Ectodermal cell (in vitro differentiated cells): ENCODE measurements at regions not wholly inside any gene's neighbourhood (a gene's known extent, or its start where the extent isn't known, plus 50 kb on each side); places are given as distances from the start of the nearest gene placed in this dataset.

Experiments
- H3K27ac ChIP-seq: 2 replicates; pipeline ENCODE4 v1.7.0; 2013; ENCODE audit warnings: mild to moderate bottlenecking, low read depth, low read length; ENCODE audit not compliant: insufficient read depth, poor library complexity, severe bottlenecking
- H3K27me3 ChIP-seq: 2 replicates; pipeline ENCODE4 v1.7.0; 2013; ENCODE audit warnings: mild to moderate bottlenecking, low read length; ENCODE audit not compliant: insufficient read depth, control insufficient read depth, poor library complexity, severe bottlenecking
- H3K36me3 ChIP-seq: one replicate; pipeline ENCODE4 v1.7.0; 2013; ENCODE audit warnings: low read length; ENCODE audit not compliant: control insufficient read depth, insufficient read depth
- H3K4me1 ChIP-seq: one replicate; pipeline ENCODE4 v1.7.0; 2013; ENCODE audit warnings: low read length; ENCODE audit not compliant: control insufficient read depth, insufficient read depth
- H3K4me3 ChIP-seq: 2 replicates; pipeline ENCODE4 v1.7.0; 2013; ENCODE audit warnings: low read depth, low read length, control low read depth; ENCODE audit not compliant: insufficient read depth
- H3K9me3 ChIP-seq: 2 replicates; pipeline ENCODE4 v1.7.0; 2013; ENCODE audit warnings: mild to moderate bottlenecking, low read length, moderate library complexity; ENCODE audit not compliant: control insufficient read depth
- WGBS, 2 experiments: methylation state at CpG; one replicate each; pipeline ENCODE4 v1.1.7; 2013; ENCODE audit warnings: missing lambda C conversion rate in 2 of 2; 5-methylcytosine and 5-hydroxymethylcytosine counted together

DNA sequence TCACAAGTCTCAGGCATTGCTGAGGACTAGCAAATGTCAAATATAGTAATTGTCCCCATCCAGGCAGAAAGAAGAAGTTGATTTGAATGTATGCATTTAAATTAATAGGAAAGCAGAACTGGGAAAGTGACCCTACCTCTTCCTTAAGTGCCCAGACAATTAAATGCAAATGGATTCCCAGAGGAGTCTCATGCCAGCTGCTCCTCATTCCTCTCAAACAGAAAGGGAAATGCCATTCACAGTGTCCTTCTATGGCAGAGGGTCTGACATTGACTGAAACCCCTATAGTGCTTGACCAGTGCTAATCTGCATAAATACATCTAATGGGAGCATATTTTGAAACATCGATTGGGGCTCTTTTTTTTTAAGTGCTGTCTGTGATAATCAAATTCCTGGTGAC is 292.4 kb upstream of the SEL1L start:
- Histone ChIP-seq H3K9me3 (peaks cover 4% of the 10 kb centered on the region), H3K4me3 (no peak overlapping the region), H3K4me1 (no peaks in the 10 kb centered on the region), H3K27ac (no peak overlapping the region), H3K27me3 (no peaks in the 10 kb centered on the region), H3K36me3 (no peaks in the 10 kb centered on the region)
- 83 to 92% methylated on average over 1 of the region's 1 CpG for WGBS, 2 experiments

DNA sequence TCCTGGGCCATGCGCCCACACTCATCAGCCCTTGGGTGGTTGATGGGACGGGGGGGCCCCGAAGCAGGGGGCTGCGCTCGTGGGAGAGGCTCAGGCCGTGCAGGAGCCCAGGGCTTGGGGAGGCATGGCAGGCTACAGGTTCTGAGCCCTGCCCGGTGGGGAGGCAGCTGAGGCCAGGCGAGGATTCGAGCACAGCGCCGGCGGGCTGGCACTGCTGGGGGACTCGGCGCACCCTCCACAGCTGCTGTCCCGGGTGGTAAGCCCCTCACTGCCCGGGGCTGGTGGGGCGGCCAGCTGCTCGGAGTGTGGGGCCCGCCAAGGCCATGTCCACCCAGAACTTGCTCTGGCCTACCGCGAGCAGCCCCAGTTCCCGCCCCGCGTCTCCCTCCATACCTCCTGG is 295.8 kb upstream of the SEL1L start:
- 97% methylated on average over 24 of the region's 24 CpGs for WGBS, 2 experiments
- H3K36me3 ChIP-seq: no peaks in the 10 kb centered on the region
- no peak overlapping the region for H3K4me3 ChIP-seq
- H3K4me1 ChIP-seq: no peaks in the 10 kb centered on the region
- H3K9me3 ChIP-seq: no peaks in the 10 kb centered on the region
- H3K27me3 ChIP-seq: no peaks in the 10 kb centered on the region
- H3K27ac ChIP-seq: no peak overlapping the region

DNA sequence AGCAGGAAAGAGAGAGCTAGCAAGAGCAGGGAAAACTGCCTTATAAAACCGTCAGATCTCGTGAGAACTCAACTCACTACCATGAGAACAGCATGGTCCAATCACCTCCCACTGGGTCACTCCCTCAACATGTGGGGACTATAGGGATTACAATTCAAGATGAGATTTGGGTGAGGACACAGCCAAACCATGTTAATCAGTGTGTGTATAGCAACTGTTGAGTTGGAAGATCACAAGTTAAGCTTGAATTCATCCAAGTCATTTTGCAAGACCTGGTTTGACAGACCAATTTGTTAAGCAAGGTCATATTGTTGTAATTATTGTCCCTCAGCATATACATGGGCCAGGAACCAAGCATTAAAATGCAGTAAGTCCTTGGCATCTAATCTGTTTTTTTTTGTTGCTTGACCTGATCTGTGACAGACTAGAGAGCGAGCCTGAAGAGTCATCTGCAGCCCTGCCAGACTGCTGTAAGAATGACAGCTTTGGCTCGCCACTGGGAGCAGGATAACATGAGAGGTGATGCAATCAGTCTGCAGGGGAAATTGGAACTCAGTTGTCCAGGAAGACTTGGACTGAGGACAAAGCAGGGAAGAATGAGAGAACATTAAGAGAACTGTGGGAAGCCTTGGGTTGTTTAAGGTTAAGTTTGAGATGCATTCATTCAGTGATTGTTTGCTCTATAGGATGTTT is 297.6 kb upstream of the SEL1L start:
- WGBS, 2 experiments: 88% methylated on average over 4 of the region's 4 CpGs
- Histone ChIP-seq H3K4me3 (no peak overlapping the region), H3K27me3 (no peaks in the 10 kb centered on the region), H3K27ac (no peak overlapping the region), H3K4me1 (no peaks in the 10 kb centered on the region), H3K9me3 (no peaks in the 10 kb centered on the region), H3K36me3 (no peaks in the 10 kb centered on the region)

DNA sequence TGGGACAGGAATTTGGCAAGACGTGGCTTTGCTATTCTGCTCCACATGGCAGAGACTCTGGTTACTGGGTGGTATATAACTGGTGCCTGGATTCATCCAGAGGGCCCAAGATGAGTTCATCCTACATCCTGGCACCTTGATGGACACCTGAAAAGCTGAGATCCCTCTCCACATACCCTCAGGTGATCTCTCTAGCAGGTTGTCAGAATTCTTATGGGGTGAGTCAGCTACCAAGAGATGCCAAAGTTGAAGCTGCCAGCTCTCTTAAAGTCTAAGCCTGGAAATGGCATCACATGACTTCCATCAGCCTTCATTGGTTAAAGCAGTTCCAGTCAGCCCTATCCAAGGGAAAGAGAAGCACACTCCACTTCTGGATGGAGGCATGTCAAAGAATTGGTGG is 300.7 kb upstream of the SEL1L start:
- no peaks in the 10 kb centered on the region for H3K27me3 ChIP-seq
- H3K4me3 ChIP-seq: no peak overlapping the region
- no peaks in the 10 kb centered on the region for H3K4me1 ChIP-seq
- WGBS, 2 experiments: 90 to 100% methylated on average over 1 of the region's 1 CpG
- no peak overlapping the region for H3K27ac ChIP-seq
- no peaks in the 10 kb centered on the region for H3K36me3 ChIP-seq
- no peaks in the 10 kb centered on the region for H3K9me3 ChIP-seq

DNA sequence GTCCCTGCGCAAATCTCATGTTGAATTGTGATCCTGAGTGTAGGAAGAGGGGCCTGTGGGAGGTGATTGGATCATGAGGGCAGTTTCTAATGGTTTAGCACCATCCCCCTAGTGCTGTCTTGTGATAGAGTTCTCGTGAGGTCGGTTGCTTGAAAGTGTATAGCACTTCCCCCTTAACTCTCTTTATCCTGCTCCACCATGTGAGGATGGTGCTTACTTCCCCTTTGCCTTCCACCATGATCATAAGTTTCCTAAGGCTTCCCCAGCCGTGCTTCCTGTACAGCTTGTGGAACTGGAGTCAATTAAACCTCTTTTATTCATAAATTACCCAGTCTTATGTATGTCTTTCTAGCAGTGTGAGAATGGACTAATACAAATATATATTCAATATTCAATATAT is 303.7 kb upstream of the SEL1L start:
- H3K36me3 ChIP-seq: no peaks in the 10 kb centered on the region
- no peaks in the 10 kb centered on the region for H3K4me1 ChIP-seq
- H3K27me3 ChIP-seq: no peaks in the 10 kb centered on the region
- WGBS, 2 experiments: 93 to 95% methylated on average over 4 of the region's 4 CpGs
- no peak overlapping the region for H3K4me3 ChIP-seq
- H3K27ac ChIP-seq: no peak overlapping the region
- no peaks in the 10 kb centered on the region for H3K9me3 ChIP-seq

DNA sequence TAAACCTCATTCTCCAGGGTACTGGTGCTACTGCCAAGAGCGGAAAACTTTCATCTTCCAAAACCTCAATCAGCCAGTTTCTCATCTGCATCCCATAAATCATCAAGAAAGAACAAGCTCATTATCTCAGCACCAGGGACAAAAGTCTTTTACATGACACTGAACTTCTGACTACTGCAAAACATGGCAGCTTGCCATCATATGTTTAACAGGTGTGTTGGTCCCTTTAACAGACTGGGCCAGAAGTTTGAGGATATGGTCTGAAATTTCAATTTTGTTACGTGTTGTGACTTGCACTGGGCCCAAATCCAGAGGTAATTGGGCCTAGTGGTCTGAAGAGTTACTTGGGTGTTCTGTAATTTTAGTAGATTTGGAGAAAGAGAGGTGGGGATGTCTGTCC is 305.4 kb upstream of the SEL1L start:
- no peaks in the 10 kb centered on the region for H3K4me1 ChIP-seq
- H3K4me3 ChIP-seq: no peak overlapping the region
- H3K27me3 ChIP-seq: no peaks in the 10 kb centered on the region
- no peaks in the 10 kb centered on the region for H3K9me3 ChIP-seq
- H3K27ac ChIP-seq: no peak overlapping the region
- no peaks in the 10 kb centered on the region for H3K36me3 ChIP-seq
- WGBS, 2 experiments: 91% methylated on average over 2 of the region's 2 CpGs

DNA sequence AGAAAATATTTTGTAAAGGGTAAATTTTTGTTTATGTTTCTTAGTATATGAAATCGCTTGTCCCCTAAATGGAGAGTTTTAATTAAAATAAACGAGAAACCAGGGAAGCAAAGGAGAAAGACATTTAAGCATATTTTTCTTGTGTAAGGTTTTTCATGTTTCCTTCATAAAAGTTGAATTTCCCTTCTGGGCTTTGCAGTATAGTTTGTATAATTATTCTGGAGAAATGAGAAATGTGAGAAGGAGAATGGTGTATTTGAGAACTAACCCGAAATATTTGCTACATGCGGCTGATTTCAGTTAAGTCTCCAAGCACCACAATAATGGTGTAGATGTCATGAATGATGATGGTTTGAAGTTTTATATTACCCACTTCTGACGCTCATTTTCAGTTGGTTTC is 307.7 kb upstream of the SEL1L start:
- Histone ChIP-seq H3K4me3 (no peak overlapping the region), H3K4me1 (no peaks in the 10 kb centered on the region), H3K27ac (no peak overlapping the region), H3K9me3 (no peaks in the 10 kb centered on the region), H3K27me3 (no peaks in the 10 kb centered on the region), H3K36me3 (no peaks in the 10 kb centered on the region)
- WGBS, 2 experiments: 90 to 94% methylated on average over 5 of the region's 5 CpGs

DNA sequence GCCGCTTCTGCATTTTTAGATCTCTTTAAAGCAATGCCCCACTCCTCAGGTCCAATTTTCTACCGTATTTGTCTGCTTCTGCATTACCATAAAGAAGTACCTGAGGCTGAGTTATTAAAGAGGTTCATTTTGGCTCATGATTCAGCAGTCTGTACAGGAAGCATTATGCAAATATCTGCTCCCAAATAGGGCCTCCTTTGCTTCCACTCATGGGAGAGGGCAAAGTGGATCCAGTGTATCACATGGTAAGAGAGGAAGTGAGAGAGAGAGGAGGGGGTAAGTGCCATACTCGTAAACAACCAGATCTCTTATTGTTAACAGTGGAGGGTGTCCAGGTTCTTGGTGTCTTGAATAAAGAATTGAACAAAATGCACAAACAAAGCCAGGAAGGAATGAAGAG is 316.1 kb upstream of the SEL1L start:
- Histone ChIP-seq H3K9me3 (peaks cover under 1% of the 10 kb centered on the region), H3K27me3 (no peaks in the 10 kb centered on the region), H3K36me3 (no peaks in the 10 kb centered on the region), H3K27ac (no peak overlapping the region), H3K4me1 (no peaks in the 10 kb centered on the region), H3K4me3 (no peak overlapping the region)
- WGBS, 2 experiments: 93 to 95% methylated on average over 3 of the region's 3 CpGs

DNA sequence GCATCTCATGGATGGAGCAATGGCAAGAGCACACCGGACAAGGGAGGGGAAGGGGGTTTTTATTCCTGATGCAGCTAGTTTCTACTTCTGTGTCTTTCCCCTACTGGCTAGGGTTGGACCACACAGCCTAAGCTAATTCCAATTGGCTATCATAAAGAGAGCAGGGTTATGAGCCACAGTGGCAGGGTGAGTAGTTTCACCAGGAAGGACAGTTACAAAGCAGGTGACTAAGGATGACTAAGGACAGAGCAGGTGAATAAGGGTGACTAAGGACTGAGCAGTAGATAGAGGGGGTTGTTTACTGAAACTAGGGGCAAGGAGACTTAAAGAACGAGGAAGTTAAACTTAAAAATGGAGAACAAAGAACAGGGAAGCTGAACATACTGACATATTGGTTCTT is 321.4 kb upstream of the SEL1L start:
- 93 to 94% methylated on average over 2 of the region's 2 CpGs for WGBS, 2 experiments
- H3K4me3 ChIP-seq: no peak overlapping the region
- no peaks in the 10 kb centered on the region for H3K27me3 ChIP-seq
- H3K36me3 ChIP-seq: no peaks in the 10 kb centered on the region
- no peaks in the 10 kb centered on the region for H3K4me1 ChIP-seq
- no peak overlapping the region for H3K27ac ChIP-seq
- H3K9me3 ChIP-seq: peaks cover 4% of the 10 kb centered on the region

DNA sequence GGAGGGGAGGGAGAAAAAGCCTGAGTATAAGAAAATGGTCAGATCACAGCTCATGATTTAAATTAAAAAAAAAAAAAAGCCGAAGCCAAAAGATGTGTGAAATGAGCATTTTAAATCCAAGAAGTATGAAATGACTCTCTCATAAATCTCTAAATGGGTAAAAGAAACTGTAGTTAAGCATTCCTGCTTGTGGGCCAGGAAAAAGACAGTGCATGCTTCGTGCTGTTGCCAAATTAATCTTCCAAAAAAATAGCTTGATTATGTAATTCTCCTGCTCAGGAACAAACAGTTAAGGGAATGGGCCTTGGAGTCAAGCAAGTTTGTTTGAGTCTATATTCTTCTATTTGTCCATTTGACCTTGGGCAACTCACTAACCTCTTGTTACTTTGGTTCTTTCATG is 325.4 kb upstream of the SEL1L start:
- Histone ChIP-seq H3K4me3 (no peak overlapping the region), H3K36me3 (no peaks in the 10 kb centered on the region), H3K9me3 (peaks cover 4% of the 10 kb centered on the region), H3K4me1 (no peaks in the 10 kb centered on the region), H3K27me3 (no peaks in the 10 kb centered on the region), H3K27ac (no peak overlapping the region)
- 93% methylated on average over 2 of the region's 2 CpGs for WGBS, 2 experiments

DNA sequence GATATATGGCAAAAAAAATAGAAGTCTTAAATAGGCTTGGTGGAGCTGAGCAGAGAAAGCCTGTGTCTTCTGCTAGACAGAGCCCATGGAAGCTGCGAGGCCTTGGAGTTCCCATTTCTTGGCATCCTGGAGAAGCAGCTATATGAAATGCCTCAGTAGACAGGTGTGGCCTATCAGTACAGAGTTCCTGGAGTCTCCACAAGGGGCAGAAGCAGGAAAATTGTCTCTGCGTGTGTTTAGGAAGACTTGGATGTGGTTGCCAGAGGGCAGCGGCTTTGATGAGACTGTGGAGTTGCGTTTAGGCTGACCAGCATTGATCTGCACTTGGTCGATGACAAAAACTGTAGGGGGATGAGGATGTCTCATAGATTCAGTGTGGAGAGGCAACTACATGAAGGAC is 334.5 kb upstream of the SEL1L start:
- WGBS, 2 experiments: 89 to 91% methylated on average over 5 of the region's 5 CpGs
- Histone ChIP-seq H3K36me3 (no peaks in the 10 kb centered on the region), H3K4me1 (no peaks in the 10 kb centered on the region), H3K27ac (no peak overlapping the region), H3K9me3 (no peaks in the 10 kb centered on the region), H3K27me3 (no peaks in the 10 kb centered on the region), H3K4me3 (no peak overlapping the region)
